Thymus (tissue), 11 donors: ENCODE measurements at regions not wholly inside any gene's neighbourhood (a gene's known extent, or its start where the extent isn't known, plus 50 kb on each side); places are given as distances from the start of the nearest gene placed in this dataset.

ENCODE experiments used
- DNase-seq, 9 donors: peaks; one replicate each; pipeline ENCODE4 v3.0.0-alpha.2; 2013; ENCODE audit warnings: low spot score in 9 of 9, low read depth in 6 of 9, missing footprints in 1 of 9
- H3K27ac ChIP-seq, 2 donors: one replicate each; pipeline ENCODE4 v1.5.1; 2013; ENCODE audit warnings: control low read depth in 1 of 2, low read depth in 1 of 2, low read length in 1 of 2, mild to moderate bottlenecking in 1 of 2, moderate library complexity in 1 of 2
- H3K27me3 ChIP-seq, 2 donors: one replicate each; pipeline ENCODE4 v1.5.1; 2013; ENCODE audit warnings: low read length in 1 of 2; ENCODE audit not compliant: control insufficient read depth in 2 of 2, insufficient read depth in 1 of 2
- H3K36me3 ChIP-seq, 2 donors: one replicate each; pipeline ENCODE4 v1.5.1; 2013; ENCODE audit warnings: low read length in 1 of 2, mild to moderate bottlenecking in 1 of 2, moderate library complexity in 1 of 2; ENCODE audit not compliant: control insufficient read depth in 2 of 2, insufficient read depth in 2 of 2
- H3K4me1 ChIP-seq, 2 donors: one replicate each; pipeline ENCODE4 v1.5.1; 2013; ENCODE audit warnings: low read length in 2 of 2; ENCODE audit not compliant: control insufficient read depth in 2 of 2, insufficient read depth in 2 of 2
- H3K4me3 ChIP-seq, 2 donors: one replicate each; pipeline ENCODE4 v1.5.1; 2013; ENCODE audit warnings: low read length in 2 of 2, control low read depth in 1 of 2, mild to moderate bottlenecking in 1 of 2
- H3K9me3 ChIP-seq, 2 donors: one replicate each; pipeline ENCODE4 v1.5.1; 2013; ENCODE audit warnings: low read length in 1 of 2, mild to moderate bottlenecking in 1 of 2; ENCODE audit not compliant: control insufficient read depth in 2 of 2, insufficient read depth in 1 of 2
- WGBS: extraction: QIAGEN DNeasy Blood & Tissue Kit; methylation state at CpG from one replicate; pipeline ENCODE4 v1.1.7; 2013; 5-methylcytosine and 5-hydroxymethylcytosine counted together
- donor health status: healthy.

DNA sequence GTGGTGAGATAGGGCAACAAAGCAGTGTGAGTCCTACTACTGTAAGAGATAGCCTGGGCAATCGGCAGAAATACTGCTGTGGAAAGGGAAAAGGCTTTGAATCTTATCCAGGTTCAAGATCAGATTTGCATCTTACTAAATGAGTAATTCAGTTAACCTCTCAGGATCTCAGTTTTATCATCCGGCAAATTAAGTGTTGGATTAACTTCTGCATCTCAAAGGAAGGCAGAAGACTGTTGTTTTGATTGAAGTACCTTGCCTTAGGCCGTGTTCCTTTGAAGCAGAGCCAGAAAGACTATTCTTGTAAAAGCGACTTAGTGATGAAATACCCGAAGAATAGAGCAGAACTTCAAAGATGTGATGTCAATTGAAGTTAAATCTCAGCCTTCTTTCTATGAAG, 612.9 kb upstream of the USP24 start:
- H3K27ac ChIP-seq: no peak overlapping the region
- WGBS: 93% methylated on average over 5 of the region's 5 CpGs

GRCh38 chr1:55827350-55827749, 612.2 kb upstream of the USP24 start:
- Histone ChIP-seq H3K27ac (no peak overlapping the region), H3K36me3 (no peaks in the 10 kb centered on the region), H3K27me3 (no peaks in the 10 kb centered on the region), H3K4me3 (no peak overlapping the region), H3K4me1 (no peaks in the 10 kb centered on the region), H3K9me3 (no peaks in the 10 kb centered on the region)
- WGBS: 93% methylated on average over 4 of the region's 4 CpGs
- DNase-seq: no peak

More for the DNA sequence above, 612.9 kb upstream of the USP24 start:
- no peaks in the 10 kb centered on the region for H3K9me3 ChIP-seq
- H3K27me3 ChIP-seq: no peaks in the 10 kb centered on the region
- H3K36me3 ChIP-seq: no peaks in the 10 kb centered on the region
- no peaks in the 10 kb centered on the region for H3K4me1 ChIP-seq
- DNase-seq: no peak
- no peak overlapping the region for H3K4me3 ChIP-seq

DNA sequence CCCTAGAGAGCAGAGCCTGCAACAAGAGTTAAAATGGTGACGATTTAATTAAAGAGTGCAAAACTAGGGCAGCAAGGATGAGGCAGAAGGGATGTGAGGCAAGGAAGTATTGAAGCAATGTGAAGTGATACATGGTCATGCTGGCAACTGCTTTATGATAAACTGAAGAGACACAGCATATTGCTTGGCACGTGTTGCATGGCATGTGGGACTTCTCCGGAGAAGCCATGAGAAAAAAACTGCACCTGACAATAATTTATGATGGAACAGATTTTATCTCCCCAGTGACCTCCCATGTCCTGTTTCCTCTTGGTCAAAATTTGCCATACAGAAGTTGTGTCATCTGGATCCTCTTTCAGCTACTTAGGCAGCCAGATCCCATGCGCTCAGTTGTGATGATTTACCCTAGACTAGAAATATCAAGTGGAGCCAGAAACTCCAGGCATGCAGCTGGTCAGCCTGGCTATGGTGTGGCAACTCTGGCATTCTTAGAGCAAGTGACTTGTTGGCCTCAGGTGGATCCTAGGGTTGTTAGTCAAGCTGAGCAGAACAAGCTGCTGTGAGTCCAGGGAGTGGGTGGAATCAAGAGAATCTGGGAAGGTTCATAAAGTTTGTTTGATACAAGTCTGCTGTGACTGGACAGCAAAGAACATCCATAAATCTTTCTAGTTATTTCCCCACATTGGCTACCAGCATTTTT, 611.4 kb upstream of the USP24 start:
- no peak overlapping the region for H3K4me3 ChIP-seq
- no peak overlapping the region for H3K27ac ChIP-seq
- DNase-seq: no peak
- H3K9me3 ChIP-seq: no peaks in the 10 kb centered on the region
- no peaks in the 10 kb centered on the region for H3K36me3 ChIP-seq
- H3K27me3 ChIP-seq: no peaks in the 10 kb centered on the region
- H3K4me1 ChIP-seq: no peaks in the 10 kb centered on the region
- 69% methylated on average over 4 of the region's 4 CpGs for WGBS

GRCh38 chr1:55825461-55825860, 610.3 kb upstream of the USP24 start:
- DNase-seq: no peak
- Histone ChIP-seq H3K36me3 (no peaks in the 10 kb centered on the region), H3K4me1 (no peaks in the 10 kb centered on the region), H3K4me3 (no peak overlapping the region), H3K27me3 (no peaks in the 10 kb centered on the region), H3K27ac (no peak overlapping the region), H3K9me3 (no peaks in the 10 kb centered on the region)
- 96% methylated on average over 1 of the region's 1 CpG for WGBS

GRCh38 chr1:55824251-55824640, 609.1 kb upstream of the USP24 start:
- H3K9me3 ChIP-seq: no peaks in the 10 kb centered on the region
- no peaks in the 10 kb centered on the region for H3K4me1 ChIP-seq
- no peak for DNase-seq
- no peaks in the 10 kb centered on the region for H3K27me3 ChIP-seq
- H3K4me3 ChIP-seq: no peak overlapping the region
- H3K27ac ChIP-seq: no peak overlapping the region
- no peaks in the 10 kb centered on the region for H3K36me3 ChIP-seq

DNA sequence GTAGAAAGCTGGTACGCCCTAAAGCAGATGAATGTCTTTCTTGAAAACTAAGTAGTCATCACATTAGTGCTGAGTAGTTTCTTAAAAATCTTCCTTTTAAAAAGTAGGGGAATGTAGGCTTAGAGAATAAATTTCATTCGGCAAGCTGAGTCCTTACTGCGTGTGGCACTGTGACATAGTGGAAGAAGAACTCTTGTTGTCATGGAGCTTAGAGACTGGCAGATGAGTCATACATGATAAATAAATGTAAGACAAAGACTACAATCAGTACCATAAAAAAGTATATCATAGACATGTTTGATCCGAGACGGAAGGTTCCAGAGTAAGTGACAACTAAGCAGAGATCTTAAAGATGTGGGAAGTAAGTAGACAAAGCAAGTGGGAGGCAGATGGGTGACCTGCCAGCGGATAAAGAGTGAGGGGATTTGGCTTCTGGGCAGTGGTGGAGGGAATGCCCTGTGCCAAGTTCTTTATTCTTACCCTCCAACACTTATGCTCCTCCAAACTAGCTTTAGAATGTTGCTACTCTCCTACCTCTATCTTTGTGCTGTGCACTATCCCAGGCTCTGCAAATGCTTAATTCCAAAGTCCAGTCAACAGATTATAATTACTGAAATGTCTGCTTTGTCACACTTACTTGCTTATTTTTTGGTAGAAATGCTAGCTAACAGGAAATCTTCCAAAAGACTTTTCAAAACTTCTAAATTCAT, 608.5 kb upstream of the USP24 start:
- no peaks in the 10 kb centered on the region for H3K36me3 ChIP-seq
- H3K4me3 ChIP-seq: no peak overlapping the region
- no peaks in the 10 kb centered on the region for H3K27me3 ChIP-seq
- WGBS: 89% methylated on average over 6 of the region's 6 CpGs
- no peak for DNase-seq
- H3K4me1 ChIP-seq: no peaks in the 10 kb centered on the region
- H3K27ac ChIP-seq: no peak overlapping the region
- H3K9me3 ChIP-seq: no peaks in the 10 kb centered on the region

- H3K9me3 ChIP-seq: no peaks in the 10 kb centered on the region
- H3K4me1 ChIP-seq: no peaks in the 10 kb centered on the region
- no peak for DNase-seq
- H3K4me3 ChIP-seq: no peak overlapping the region
- no peaks in the 10 kb centered on the region for H3K27me3 ChIP-seq
- H3K27ac ChIP-seq: no peak overlapping the region
- WGBS: 95% methylated on average over 2 of the region's 2 CpGs
- no peaks in the 10 kb centered on the region for H3K36me3 ChIP-seq
These were observed 607.7 kb upstream of the USP24 start for GRCh38 chr1:55822891-55823290.

GRCh38 chr1:55821234-55821633, 606.1 kb upstream of the USP24 start:
- no peak overlapping the region for H3K27ac ChIP-seq
- no peak for DNase-seq
- no peak overlapping the region for H3K4me3 ChIP-seq
- WGBS: 90% methylated on average over 2 of the region's 2 CpGs
- no peaks in the 10 kb centered on the region for H3K36me3 ChIP-seq
- no peaks in the 10 kb centered on the region for H3K9me3 ChIP-seq
- peaks cover 0 to 3% of the 10 kb centered on the region in 2 donors for H3K4me1 ChIP-seq
- no peaks in the 10 kb centered on the region for H3K27me3 ChIP-seq

DNA sequence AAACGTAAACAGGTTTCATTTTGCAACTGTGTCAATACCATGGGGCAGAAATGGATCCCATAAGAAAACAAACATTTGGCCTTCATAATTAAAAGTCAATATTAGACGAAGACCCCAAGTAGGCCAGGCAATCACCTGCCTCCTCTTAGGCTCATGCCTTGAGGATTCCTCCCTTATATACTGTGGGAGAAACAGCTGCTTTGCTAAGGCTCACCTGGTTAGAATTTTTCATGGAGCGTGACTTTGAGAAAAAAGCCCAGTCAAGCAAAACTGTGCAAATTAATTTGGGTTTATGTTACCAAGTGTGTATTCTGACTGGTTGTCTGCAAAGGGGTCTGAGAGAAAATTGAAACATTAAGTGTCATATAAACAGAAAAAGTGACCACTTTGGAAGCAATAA, 605.3 kb upstream of the USP24 start:
- Histone ChIP-seq H3K27ac (no peak overlapping the region), H3K4me1 (peaks cover 0 to 3% of the 10 kb centered on the region in 2 donors), H3K36me3 (no peaks in the 10 kb centered on the region), H3K9me3 (no peaks in the 10 kb centered on the region), H3K4me3 (no peak overlapping the region), H3K27me3 (no peaks in the 10 kb centered on the region)
- DNase-seq: no peak
- WGBS: 93% methylated on average over 3 of the region's 3 CpGs
